HL-60 (cell line): ENCODE measurements at regions not wholly inside any gene's neighbourhood (a gene's known extent, or its start where the extent isn't known, plus 50 kb on each side); places are given as distances from the start of the nearest gene placed in this dataset.

Experiments used
- CTCF ChIP-seq: IDR thresholded peaks from one replicate; pipeline ENCODE4 v1.5.1; 2011; ENCODE audit warnings: low read length, control low read depth, inconsistent platforms; ENCODE audit not compliant: insufficient read depth
- GABPA ChIP-seq: IDR thresholded peaks from 2 replicates; pipeline ENCODE4 v1.6.1; 2012; ENCODE audit warnings: low read depth
- POLR2AphosphoS5 ChIP-seq: IDR thresholded peaks from 2 replicates; pipeline ENCODE4 v1.6.1; 2012; ENCODE audit warnings: low read depth
- REST ChIP-seq: IDR thresholded peaks from 2 replicates; pipeline ENCODE4 v1.6.1; 2012; ENCODE audit warnings: low read depth; ENCODE audit not compliant: insufficient replicate concordance
- SPI1 ChIP-seq: IDR thresholded peaks from 2 replicates; pipeline ENCODE4 v1.6.1; 2012; ENCODE audit warnings: low read depth, mild to moderate bottlenecking, borderline replicate concordance

GRCh38 chr13:64347664-64348063, 2882.5 kb downstream of the PCDH9 start:
- TF ChIP-seq CTCF (no peak), POLR2AphosphoS5 (no peak), REST (no peak), GABPA (no peak), SPI1 (no peak)
